ENCODE measurements at regions not wholly inside any gene's neighbourhood (a gene's known extent, or its start where the extent isn't known, plus 50 kb on each side); places are given as distances from the start of the nearest gene placed in this dataset.

GRCh38 chr11:70699294-70700221, 301.2 kb downstream of the CTTN start:
- H3K4me3 ChIP-seq (ENCODE audit: low read depth, low read length) = no peak overlapping the region
- TF ChIP-seq MAX (IDR thresholded peaks at IDR 0.05; ENCODE audit: low read depth, low read length) (peak; percentile 80), POLR2A (IDR thresholded peaks at IDR 0.05; ENCODE audit: extremely low read depth, insufficient read length) (no peak), MYC (IDR thresholded peaks at IDR 0.05; ENCODE audit: low read depth, low read length) (no peak)
- DNase-seq (ENCODE audit: low read depth) = no peak

GRCh38 chr11:70700453-70700852, 302.1 kb downstream of the CTTN start:
- H3K4me3 ChIP-seq (ENCODE audit: low read depth, low read length) = no peak overlapping the region
- DNase-seq (ENCODE audit: low read depth) = no peak
- no peak for TF ChIP-seq CTCF (IDR thresholded peaks at IDR 0.05; ENCODE audit: low read depth, low read length)
- no peak for TF ChIP-seq POLR2A (IDR thresholded peaks at IDR 0.05; ENCODE audit: extremely low read depth, insufficient read length)
- no peak for TF ChIP-seq MYC (IDR thresholded peaks at IDR 0.05; ENCODE audit: low read depth, low read length)
- TF ChIP-seq MAX (IDR thresholded peaks at IDR 0.05; ENCODE audit: low read depth, low read length) = no peak

GRCh38 chr11:70700871-70701270, 302.5 kb downstream of the CTTN start:
- no peak for TF ChIP-seq CTCF (IDR thresholded peaks at IDR 0.05; ENCODE audit: low read depth, low read length)
- no peak for TF ChIP-seq MAX (IDR thresholded peaks at IDR 0.05; ENCODE audit: low read depth, low read length)
- no peak for TF ChIP-seq MYC (IDR thresholded peaks at IDR 0.05; ENCODE audit: low read depth, low read length)
- TF ChIP-seq POLR2A (IDR thresholded peaks at IDR 0.05; ENCODE audit: extremely low read depth, insufficient read length) = no peak
- no peak overlapping the region for H3K4me3 ChIP-seq (ENCODE audit: low read depth, low read length)
- no peak for DNase-seq (ENCODE audit: low read depth)

GRCh38 chr11:70702040-70702648, 303.8 kb downstream of the CTTN start:
- TF ChIP-seq POLR2A (IDR thresholded peaks at IDR 0.05; ENCODE audit: extremely low read depth, insufficient read length) (no peak), MYC (IDR thresholded peaks at IDR 0.05; ENCODE audit: low read depth, low read length) (no peak), MAX (IDR thresholded peaks at IDR 0.05; ENCODE audit: low read depth, low read length) (no peak), CTCF (IDR thresholded peaks at IDR 0.05; ENCODE audit: low read depth, low read length) (no peak)
- H3K4me3 ChIP-seq (ENCODE audit: low read depth, low read length) = no peak overlapping the region
- no peak for DNase-seq (ENCODE audit: low read depth)

GRCh38 chr11:70703141-70704064, 305.1 kb downstream of the CTTN start:
- no peak for TF ChIP-seq POLR2A (IDR thresholded peaks at IDR 0.05; ENCODE audit: extremely low read depth, insufficient read length)
- no peak for TF ChIP-seq CTCF (IDR thresholded peaks at IDR 0.05; ENCODE audit: low read depth, low read length)
- no peak for TF ChIP-seq MYC (IDR thresholded peaks at IDR 0.05; ENCODE audit: low read depth, low read length)
- TF ChIP-seq MAX (IDR thresholded peaks at IDR 0.05; ENCODE audit: low read depth, low read length) = no peak
- no peak for DNase-seq (ENCODE audit: low read depth)
- H3K4me3 ChIP-seq (ENCODE audit: low read depth, low read length) = no peak overlapping the region

Data from NB4 (cell line).